ENCODE measurements at regions not wholly inside any gene's neighbourhood (a gene's known extent, or its start where the extent isn't known, plus 50 kb on each side); places are given as distances from the start of the nearest gene placed in this dataset.

DNA sequence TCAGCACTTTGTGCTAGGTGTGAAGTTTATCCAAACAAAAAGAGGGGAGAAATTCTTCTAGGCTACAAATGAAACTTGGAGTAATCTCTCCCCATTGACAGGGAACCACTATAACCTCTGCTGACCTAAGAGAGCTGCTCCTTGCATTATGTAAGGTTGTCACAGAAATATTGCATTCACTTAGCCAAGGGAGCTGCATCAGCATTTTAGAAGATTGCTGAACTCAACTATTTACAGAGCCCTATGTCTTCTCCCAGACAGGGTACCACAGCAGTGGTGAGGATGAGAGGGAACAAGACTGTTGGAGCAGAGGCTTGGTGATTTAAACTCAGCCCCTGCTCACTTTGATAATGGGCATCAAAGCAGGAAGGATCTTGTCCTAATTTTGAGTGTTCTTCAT lies 362.0 kb downstream of the TMEM38B start (continued):
- TF ChIP-seq, protein P1, sequence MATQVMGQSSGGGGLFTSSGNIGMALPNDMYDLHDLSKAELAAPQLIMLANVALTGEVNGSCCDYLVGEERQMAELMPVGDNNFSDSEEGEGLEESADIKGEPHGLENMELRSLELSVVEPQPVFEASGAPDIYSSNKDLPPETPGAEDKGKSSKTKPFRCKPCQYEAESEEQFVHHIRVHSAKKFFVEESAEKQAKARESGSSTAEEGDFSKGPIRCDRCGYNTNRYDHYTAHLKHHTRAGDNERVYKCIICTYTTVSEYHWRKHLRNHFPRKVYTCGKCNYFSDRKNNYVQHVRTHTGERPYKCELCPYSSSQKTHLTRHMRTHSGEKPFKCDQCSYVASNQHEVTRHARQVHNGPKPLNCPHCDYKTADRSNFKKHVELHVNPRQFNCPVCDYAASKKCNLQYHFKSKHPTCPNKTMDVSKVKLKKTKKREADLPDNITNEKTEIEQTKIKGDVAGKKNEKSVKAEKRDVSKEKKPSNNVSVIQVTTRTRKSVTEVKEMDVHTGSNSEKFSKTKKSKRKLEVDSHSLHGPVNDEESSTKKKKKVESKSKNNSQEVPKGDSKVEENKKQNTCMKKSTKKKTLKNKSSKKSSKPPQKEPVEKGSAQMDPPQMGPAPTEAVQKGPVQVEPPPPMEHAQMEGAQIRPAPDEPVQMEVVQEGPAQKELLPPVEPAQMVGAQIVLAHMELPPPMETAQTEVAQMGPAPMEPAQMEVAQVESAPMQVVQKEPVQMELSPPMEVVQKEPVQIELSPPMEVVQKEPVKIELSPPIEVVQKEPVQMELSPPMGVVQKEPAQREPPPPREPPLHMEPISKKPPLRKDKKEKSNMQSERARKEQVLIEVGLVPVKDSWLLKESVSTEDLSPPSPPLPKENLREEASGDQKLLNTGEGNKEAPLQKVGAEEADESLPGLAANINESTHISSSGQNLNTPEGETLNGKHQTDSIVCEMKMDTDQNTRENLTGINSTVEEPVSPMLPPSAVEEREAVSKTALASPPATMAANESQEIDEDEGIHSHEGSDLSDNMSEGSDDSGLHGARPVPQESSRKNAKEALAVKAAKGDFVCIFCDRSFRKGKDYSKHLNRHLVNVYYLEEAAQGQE (IDR thresholded peaks at IDR 0.05) = no peak
- TF ChIP-seq RAD21 (IDR thresholded peaks at IDR 0.05) = no peak
- TF ChIP-seq, protein P2, sequence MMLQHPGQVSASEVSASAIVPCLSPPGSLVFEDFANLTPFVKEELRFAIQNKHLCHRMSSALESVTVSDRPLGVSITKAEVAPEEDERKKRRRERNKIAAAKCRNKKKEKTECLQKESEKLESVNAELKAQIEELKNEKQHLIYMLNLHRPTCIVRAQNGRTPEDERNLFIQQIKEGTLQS (IDR thresholded peaks at IDR 0.05) = no peak

DNA sequence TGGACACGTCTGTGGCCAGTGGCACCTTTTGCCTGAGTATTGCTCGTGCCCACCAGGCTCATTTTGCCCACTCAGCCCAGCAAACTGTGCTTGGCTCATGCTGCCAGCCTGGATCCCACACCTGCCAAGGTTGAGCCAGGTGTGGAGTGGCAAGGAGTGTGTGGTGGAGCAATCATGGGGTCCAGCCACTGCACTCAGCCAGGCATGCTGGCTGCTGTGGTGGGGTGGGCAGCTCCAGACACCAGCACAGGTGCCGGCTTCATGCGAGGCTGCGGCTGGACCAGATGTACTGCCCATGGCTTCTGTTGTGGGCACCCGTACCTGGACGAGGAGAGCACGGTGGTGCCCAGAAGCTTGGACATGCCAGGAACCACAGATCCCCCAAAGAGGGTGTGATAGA lies 364.1 kb downstream of the TMEM38B start:
- H3K27me3 ChIP-seq (ENCODE audit: control insufficient read depth in 4 of 4, insufficient read depth in 4 of 4, low read length in 3 of 4) = no peaks in the 10 kb centered on the region
- H3K9ac ChIP-seq (ENCODE audit: low read depth in 1 of 2, low read length in 2 of 2) = no peak overlapping the region
- 94% methylated on average over 8 of the region's 8 CpGs for WGBS
- no peak overlapping the region for H3K4me3 ChIP-seq (ENCODE audit: low read depth in 1 of 3, low read length in 3 of 3)
- TF ChIP-seq RAD21 (IDR thresholded peaks at IDR 0.05) = no peak
- TF ChIP-seq, protein P2 (IDR thresholded peaks at IDR 0.05) = no peak
- TF ChIP-seq SP1 (IDR thresholded peaks at IDR 0.05) = no peak
- TF ChIP-seq TAF1 (conservative IDR thresholded peaks at IDR 0.05) = no peak
- TF ChIP-seq, protein P3, sequence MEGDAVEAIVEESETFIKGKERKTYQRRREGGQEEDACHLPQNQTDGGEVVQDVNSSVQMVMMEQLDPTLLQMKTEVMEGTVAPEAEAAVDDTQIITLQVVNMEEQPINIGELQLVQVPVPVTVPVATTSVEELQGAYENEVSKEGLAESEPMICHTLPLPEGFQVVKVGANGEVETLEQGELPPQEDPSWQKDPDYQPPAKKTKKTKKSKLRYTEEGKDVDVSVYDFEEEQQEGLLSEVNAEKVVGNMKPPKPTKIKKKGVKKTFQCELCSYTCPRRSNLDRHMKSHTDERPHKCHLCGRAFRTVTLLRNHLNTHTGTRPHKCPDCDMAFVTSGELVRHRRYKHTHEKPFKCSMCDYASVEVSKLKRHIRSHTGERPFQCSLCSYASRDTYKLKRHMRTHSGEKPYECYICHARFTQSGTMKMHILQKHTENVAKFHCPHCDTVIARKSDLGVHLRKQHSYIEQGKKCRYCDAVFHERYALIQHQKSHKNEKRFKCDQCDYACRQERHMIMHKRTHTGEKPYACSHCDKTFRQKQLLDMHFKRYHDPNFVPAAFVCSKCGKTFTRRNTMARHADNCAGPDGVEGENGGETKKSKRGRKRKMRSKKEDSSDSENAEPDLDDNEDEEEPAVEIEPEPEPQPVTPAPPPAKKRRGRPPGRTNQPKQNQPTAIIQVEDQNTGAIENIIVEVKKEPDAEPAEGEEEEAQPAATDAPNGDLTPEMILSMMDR (IDR thresholded peaks at IDR 0.05; ENCODE audit: low read depth, low read length, missing input control) = no peak
- TF ChIP-seq, protein P4, sequence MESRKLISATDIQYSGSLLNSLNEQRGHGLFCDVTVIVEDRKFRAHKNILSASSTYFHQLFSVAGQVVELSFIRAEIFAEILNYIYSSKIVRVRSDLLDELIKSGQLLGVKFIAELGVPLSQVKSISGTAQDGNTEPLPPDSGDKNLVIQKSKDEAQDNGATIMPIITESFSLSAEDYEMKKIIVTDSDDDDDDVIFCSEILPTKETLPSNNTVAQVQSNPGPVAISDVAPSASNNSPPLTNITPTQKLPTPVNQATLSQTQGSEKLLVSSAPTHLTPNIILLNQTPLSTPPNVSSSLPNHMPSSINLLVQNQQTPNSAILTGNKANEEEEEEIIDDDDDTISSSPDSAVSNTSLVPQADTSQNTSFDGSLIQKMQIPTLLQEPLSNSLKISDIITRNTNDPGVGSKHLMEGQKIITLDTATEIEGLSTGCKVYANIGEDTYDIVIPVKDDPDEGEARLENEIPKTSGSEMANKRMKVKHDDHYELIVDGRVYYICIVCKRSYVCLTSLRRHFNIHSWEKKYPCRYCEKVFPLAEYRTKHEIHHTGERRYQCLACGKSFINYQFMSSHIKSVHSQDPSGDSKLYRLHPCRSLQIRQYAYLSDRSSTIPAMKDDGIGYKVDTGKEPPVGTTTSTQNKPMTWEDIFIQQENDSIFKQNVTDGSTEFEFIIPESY (IDR thresholded peaks at IDR 0.05) = no peak
- TF ChIP-seq HNF4A (conservative IDR thresholded peaks at IDR 0.05) = no peak
- no peak for TF ChIP-seq YY1 (IDR thresholded peaks at IDR 0.05)
- TF ChIP-seq, protein P1 (IDR thresholded peaks at IDR 0.05) = no peak
- TF ChIP-seq FOXA2 (IDR thresholded peaks at IDR 0.05) = no peak
- TF ChIP-seq RXRA (IDR thresholded peaks at IDR 0.05) = no peak
- TF ChIP-seq HNF4G (IDR thresholded peaks at IDR 0.05) = no peak
- no peak for TF ChIP-seq NR2F2 (IDR thresholded peaks at IDR 0.05)
- peaks cover 0 to 1% (median 0%) of the 10 kb centered on the region in 4 donors for H3K4me1 ChIP-seq (ENCODE audit: control insufficient read depth in 4 of 4, insufficient read depth in 4 of 4, low read length in 3 of 4)
- no peak for DNase-seq (ENCODE audit: low spot score)
- no peak overlapping the region for H3K27ac ChIP-seq (ENCODE audit: low read depth in 1 of 2, low read length in 2 of 2)
- no peaks in the 10 kb centered on the region for H3K9me3 ChIP-seq (ENCODE audit: control insufficient read depth in 4 of 4, low read length in 3 of 4)
- H3K36me3 ChIP-seq (ENCODE audit: control insufficient read depth in 4 of 4, insufficient read depth in 3 of 4, low read depth in 1 of 4, low read length in 3 of 4) = no peaks in the 10 kb centered on the region

Data from liver (tissue), 8 donors.